Dendritic cell treated with granulocyte-macrophage colony-stimulating factor and Interleukin-4, amounts not matched to agents 40 ng/mL and 50 ng/mL, for 4 days (primary cell): ENCODE measurements at regions not wholly inside any gene's neighbourhood (a gene's known extent, or its start where the extent isn't known, plus 50 kb on each side); places are given as distances from the start of the nearest gene placed in this dataset.

ENCODE experiments used
- H3K27ac Mint-ChIP-seq: one replicate; pipeline ENCODE4 v1.8.0; 2022; ENCODE audit warnings: mild to moderate bottlenecking, mixed read lengths
- H3K27me3 Mint-ChIP-seq: one replicate; pipeline ENCODE4 v1.8.0; 2022; ENCODE audit warnings: mild to moderate bottlenecking, mixed read lengths
- H3K36me3 Mint-ChIP-seq: one replicate; pipeline ENCODE4 v1.8.0; 2022; ENCODE audit warnings: low read depth, mixed read lengths
- H3K4me1 Mint-ChIP-seq: one replicate; pipeline ENCODE4 v1.8.0; 2022; ENCODE audit warnings: low read depth, mixed read lengths
- H3K4me3 Mint-ChIP-seq: one replicate; pipeline ENCODE4 v1.8.0; 2022; ENCODE audit warnings: mild to moderate bottlenecking, moderate library complexity, mixed read lengths
- H3K9me3 Mint-ChIP-seq: one replicate; pipeline ENCODE4 v1.8.0; 2022; ENCODE audit warnings: mixed read lengths
- intact Hi-C: fragments of 100-400 bp; cut with micrococcal nuclease; formaldehyde crosslinking; loops from one replicate; pipeline ENCODE4 v1.15.0; 2022

GRCh38 chr2:57542081-57542480 is 504.5 kb upstream of the VRK2 start:
- Mint-ChIP-seq H3K4me1 (no peaks in the 10 kb centered on the region), H3K27me3 (peaks cover 1% of the 10 kb centered on the region), H3K9me3 (no peaks in the 10 kb centered on the region), H3K4me3 (no peak overlapping the region), H3K27ac (no peak overlapping the region), H3K36me3 (no peaks in the 10 kb centered on the region)
- intact Hi-C loops = no loop called here

GRCh38 chr2:57543211-57543610 is 503.4 kb upstream of the VRK2 start:
- Mint-ChIP-seq H3K4me1 (no peaks in the 10 kb centered on the region), H3K9me3 (no peaks in the 10 kb centered on the region), H3K27ac (no peak overlapping the region), H3K27me3 (peaks cover 1% of the 10 kb centered on the region), H3K36me3 (no peaks in the 10 kb centered on the region), H3K4me3 (no peak overlapping the region)
- intact Hi-C loops = no loop called here

GRCh38 chr2:57544624-57545023 is 502.0 kb upstream of the VRK2 start:
- Mint-ChIP-seq H3K36me3 (no peaks in the 10 kb centered on the region), H3K27ac (no peak overlapping the region), H3K4me1 (peaks cover under 1% of the 10 kb centered on the region), H3K9me3 (no peaks in the 10 kb centered on the region), H3K4me3 (no peak overlapping the region), H3K27me3 (peaks cover 1% of the 10 kb centered on the region)
- intact Hi-C loops = no loop called here

GRCh38 chr2:57546478-57546877 is 500.1 kb upstream of the VRK2 start:
- intact Hi-C loops = no loop called here
- H3K36me3 Mint-ChIP-seq = no peaks in the 10 kb centered on the region
- no peak overlapping the region for H3K27ac Mint-ChIP-seq
- peaks cover 5% of the 10 kb centered on the region for H3K4me1 Mint-ChIP-seq
- no peak overlapping the region for H3K4me3 Mint-ChIP-seq
- peaks cover 9% of the 10 kb centered on the region for H3K9me3 Mint-ChIP-seq
- peaks cover 1% of the 10 kb centered on the region for H3K27me3 Mint-ChIP-seq

GRCh38 chr2:57549642-57550102 is 496.9 kb upstream of the VRK2 start:
- H3K4me3 Mint-ChIP-seq = no peak overlapping the region

GRCh38 chr2:57550912-57551311 is 495.7 kb upstream of the VRK2 start:
- H3K27ac Mint-ChIP-seq = no peak overlapping the region

More at GRCh38 chr2:57549642-57550102, 496.9 kb upstream of the VRK2 start:
- Mint-ChIP-seq H3K36me3 (no peaks in the 10 kb centered on the region), H3K4me1 (peaks cover 5% of the 10 kb centered on the region), H3K27ac (no peak overlapping the region), H3K27me3 (peaks cover 1% of the 10 kb centered on the region), H3K9me3 (peaks cover 12% of the 10 kb centered on the region)
- intact Hi-C loops = no loop called here

GRCh38 chr2:57552885-57553284 is 493.7 kb upstream of the VRK2 start:
- no peaks in the 10 kb centered on the region for H3K27me3 Mint-ChIP-seq
- intact Hi-C loops = no loop called here
- H3K4me3 Mint-ChIP-seq = no peak overlapping the region
- H3K9me3 Mint-ChIP-seq = peaks cover 25% of the 10 kb centered on the region
- H3K36me3 Mint-ChIP-seq = no peaks in the 10 kb centered on the region
- H3K4me1 Mint-ChIP-seq = peaks cover 5% of the 10 kb centered on the region
- no peak overlapping the region for H3K27ac Mint-ChIP-seq

More at GRCh38 chr2:57550912-57551311, 495.7 kb upstream of the VRK2 start:
- H3K4me1 Mint-ChIP-seq = peaks cover 5% of the 10 kb centered on the region
- intact Hi-C loops = no loop called here
- H3K4me3 Mint-ChIP-seq = no peak overlapping the region
- H3K27me3 Mint-ChIP-seq = peaks cover 1% of the 10 kb centered on the region
- H3K36me3 Mint-ChIP-seq = no peaks in the 10 kb centered on the region
- peaks cover 25% of the 10 kb centered on the region for H3K9me3 Mint-ChIP-seq

GRCh38 chr2:57554348-57554747 is 492.3 kb upstream of the VRK2 start:
- Mint-ChIP-seq H3K27me3 (no peaks in the 10 kb centered on the region), H3K9me3 (peaks cover 25% of the 10 kb centered on the region), H3K27ac (no peak overlapping the region), H3K36me3 (no peaks in the 10 kb centered on the region), H3K4me3 (no peak overlapping the region), H3K4me1 (peaks cover 5% of the 10 kb centered on the region)
- intact Hi-C loops = no loop called here

- Mint-ChIP-seq H3K36me3 (no peaks in the 10 kb centered on the region), H3K4me1 (no peaks in the 10 kb centered on the region), H3K27me3 (no peaks in the 10 kb centered on the region), H3K4me3 (no peak overlapping the region), H3K9me3 (peaks cover 14% of the 10 kb centered on the region), H3K27ac (no peak overlapping the region)
- intact Hi-C loops = no loop called here
These were observed 488.3 kb upstream of the VRK2 start for GRCh38 chr2:57558312-57558711.

GRCh38 chr2:57562495-57562894 is 484.1 kb upstream of the VRK2 start:
- Mint-ChIP-seq H3K4me1 (no peaks in the 10 kb centered on the region), H3K36me3 (no peaks in the 10 kb centered on the region), H3K9me3 (no peaks in the 10 kb centered on the region), H3K27me3 (no peaks in the 10 kb centered on the region), H3K4me3 (no peak overlapping the region), H3K27ac (no peak overlapping the region)
- intact Hi-C loops = no loop called here

- H3K4me3 Mint-ChIP-seq = no peak overlapping the region
- no peaks in the 10 kb centered on the region for H3K36me3 Mint-ChIP-seq
- H3K9me3 Mint-ChIP-seq = no peaks in the 10 kb centered on the region
- no peaks in the 10 kb centered on the region for H3K27me3 Mint-ChIP-seq
- H3K4me1 Mint-ChIP-seq = no peaks in the 10 kb centered on the region
- H3K27ac Mint-ChIP-seq = no peak overlapping the region
- intact Hi-C loops = no loop called here
These were observed 483.6 kb upstream of the VRK2 start for GRCh38 chr2:57563015-57563414.

- no peak overlapping the region for H3K4me3 Mint-ChIP-seq
- H3K27ac Mint-ChIP-seq = no peak overlapping the region
- peaks cover 1% of the 10 kb centered on the region for H3K9me3 Mint-ChIP-seq
- H3K27me3 Mint-ChIP-seq = no peaks in the 10 kb centered on the region
- no peaks in the 10 kb centered on the region for H3K4me1 Mint-ChIP-seq
- no peaks in the 10 kb centered on the region for H3K36me3 Mint-ChIP-seq
- intact Hi-C loops = no loop called here
These were observed 479.4 kb upstream of the VRK2 start for GRCh38 chr2:57567245-57567644.

- Mint-ChIP-seq H3K27me3 (no peaks in the 10 kb centered on the region), H3K9me3 (peaks cover 9% of the 10 kb centered on the region)
- intact Hi-C loops = no loop called here
These were observed 477.2 kb upstream of the VRK2 start for GRCh38 chr2:57569396-57569795.

GRCh38 chr2:57570961-57571360 is 475.6 kb upstream of the VRK2 start:
- H3K27me3 Mint-ChIP-seq = no peaks in the 10 kb centered on the region
- peaks cover 9% of the 10 kb centered on the region for H3K9me3 Mint-ChIP-seq
- H3K4me1 Mint-ChIP-seq = no peaks in the 10 kb centered on the region

More at GRCh38 chr2:57569396-57569795, 477.2 kb upstream of the VRK2 start:
- no peaks in the 10 kb centered on the region for H3K4me1 Mint-ChIP-seq
- H3K27ac Mint-ChIP-seq = no peak overlapping the region
- no peaks in the 10 kb centered on the region for H3K36me3 Mint-ChIP-seq
- H3K4me3 Mint-ChIP-seq = no peak overlapping the region

GRCh38 chr2:57575700-57576268 is 470.8 kb upstream of the VRK2 start:
- H3K27ac Mint-ChIP-seq = no peak overlapping the region
- no peaks in the 10 kb centered on the region for H3K36me3 Mint-ChIP-seq
- no peaks in the 10 kb centered on the region for H3K27me3 Mint-ChIP-seq
- intact Hi-C loops = no loop called here
- H3K4me1 Mint-ChIP-seq = no peaks in the 10 kb centered on the region
- H3K4me3 Mint-ChIP-seq = no peak overlapping the region
- peaks cover 9% of the 10 kb centered on the region for H3K9me3 Mint-ChIP-seq

More at GRCh38 chr2:57570961-57571360, 475.6 kb upstream of the VRK2 start:
- H3K27ac Mint-ChIP-seq = no peak overlapping the region
- H3K4me3 Mint-ChIP-seq = no peak overlapping the region
- intact Hi-C loops = no loop called here
- H3K36me3 Mint-ChIP-seq = no peaks in the 10 kb centered on the region
